ENCODE measurements at regions not wholly inside any gene's neighbourhood (a gene's known extent, or its start where the extent isn't known, plus 50 kb on each side); places are given as distances from the start of the nearest gene placed in this dataset.
"Not testable (repeated sequence)": the region's sequence is repeated elsewhere in the genome, so short reads cannot be mapped to it uniquely, and the experiment has no call there.

DNA sequence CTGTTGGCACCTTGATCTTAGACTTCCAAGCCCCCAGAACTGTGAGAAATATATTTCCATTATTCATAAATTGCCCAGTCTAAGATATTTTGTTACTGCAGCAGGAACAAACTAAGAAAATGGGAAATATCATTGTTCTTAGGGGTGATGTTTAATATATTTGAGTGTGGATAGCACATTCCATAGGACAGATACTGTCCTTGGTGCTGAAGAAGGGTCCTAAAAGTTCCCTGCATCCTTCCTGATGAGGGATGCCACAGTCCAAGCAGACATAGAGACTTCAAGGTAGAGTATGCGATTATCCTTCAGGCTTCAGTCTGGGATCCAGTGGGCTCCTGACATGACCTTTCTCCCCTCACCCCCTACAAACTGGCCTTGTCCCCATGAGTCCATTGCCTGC is 689.0 kb downstream of the TDRD15 start:
- no peak for DNase-seq

DNA sequence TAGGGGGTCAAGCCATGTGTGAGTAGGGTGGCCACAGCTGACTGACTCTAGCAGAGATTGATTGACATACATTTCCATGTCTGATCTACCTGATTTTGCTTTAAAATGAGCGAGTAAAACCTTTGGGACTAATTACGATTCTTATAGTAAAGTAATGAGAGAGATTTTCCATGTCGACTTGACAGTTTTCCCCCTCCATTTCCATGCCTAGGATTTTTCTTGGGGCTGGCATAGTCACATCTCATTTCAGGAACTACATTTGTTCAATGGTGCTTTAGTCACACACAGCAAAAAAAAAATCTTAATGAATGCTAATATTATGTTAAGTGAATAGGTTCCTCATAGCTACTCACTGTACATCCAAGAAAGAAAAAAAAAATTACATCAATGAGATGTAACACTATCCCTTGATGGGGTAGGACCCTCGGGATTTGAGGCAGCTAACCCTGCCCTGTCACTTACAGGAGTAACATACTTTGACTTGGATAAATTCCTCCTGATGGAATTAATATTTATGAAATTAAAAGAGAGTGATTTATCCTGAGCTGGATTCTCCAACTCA is 690.9 kb downstream of the TDRD15 start:
- DNase-seq: no peak

DNA sequence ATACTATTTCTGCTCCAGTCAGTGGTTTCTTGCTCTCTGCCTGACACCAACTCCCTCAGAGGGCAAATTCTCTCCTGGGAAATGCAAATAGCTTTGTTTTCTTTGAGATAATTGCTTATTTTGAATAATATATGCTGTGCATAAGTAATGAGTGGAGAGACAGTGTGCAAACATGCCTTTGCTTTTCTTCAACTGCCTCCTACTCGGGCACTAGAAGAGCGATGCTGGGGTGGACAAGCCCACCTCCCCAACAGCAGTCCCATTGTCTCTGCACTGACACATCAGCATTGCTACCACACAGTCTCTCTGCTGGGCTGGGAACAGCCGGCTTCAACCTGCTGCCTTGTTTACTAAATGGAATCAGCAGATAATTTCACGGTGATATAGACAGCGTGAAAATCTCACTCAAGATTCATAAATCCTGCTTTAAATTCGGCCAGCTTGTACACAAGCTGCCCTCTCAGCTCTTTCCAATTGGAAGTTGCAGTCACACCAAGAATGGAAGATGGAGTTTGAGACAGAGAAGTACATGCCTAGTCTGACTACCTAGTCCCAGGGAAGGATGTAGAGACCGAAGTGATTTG is 694.5 kb downstream of the TDRD15 start:
- DNase-seq: no peak

DNA sequence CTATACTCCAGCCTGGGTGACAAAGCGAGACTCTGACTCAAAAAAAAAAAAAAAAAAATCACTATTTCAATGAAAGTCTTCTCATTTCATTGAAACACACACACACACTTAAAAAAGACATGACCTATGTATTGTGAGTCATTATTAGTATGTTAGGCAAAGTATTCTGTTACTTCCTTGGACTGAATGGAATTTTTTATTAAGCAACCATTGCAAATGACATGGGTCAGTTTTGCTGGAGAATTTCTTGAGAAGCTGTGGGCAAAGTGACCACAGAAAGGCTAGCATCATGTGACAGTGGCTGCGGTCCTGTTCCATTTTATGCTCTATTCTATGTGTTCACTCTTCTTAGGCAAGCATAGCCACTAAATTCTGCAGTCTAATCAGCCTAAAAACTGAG is 695.7 kb downstream of the TDRD15 start:
- DNase-seq: no peak

DNA sequence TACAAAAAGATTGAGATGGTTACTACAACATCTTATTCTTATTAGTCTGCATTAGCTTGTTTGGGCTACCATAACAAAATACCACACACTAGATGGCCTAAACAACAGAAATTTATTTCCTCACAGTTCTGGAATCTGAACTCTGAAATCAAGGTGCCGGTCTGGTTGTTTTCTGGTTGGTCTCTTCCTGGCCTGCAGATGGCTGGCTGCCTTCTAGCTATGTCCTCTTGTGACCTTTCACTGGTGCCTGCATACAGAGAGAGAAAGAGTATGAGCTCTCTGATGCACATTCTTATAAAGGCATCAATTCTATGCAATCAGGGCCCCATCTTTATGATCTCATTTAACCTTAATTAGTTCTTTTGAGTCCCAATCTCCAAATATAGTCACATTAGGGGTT is 696.5 kb downstream of the TDRD15 start:
- DNase-seq: no peak

DNA sequence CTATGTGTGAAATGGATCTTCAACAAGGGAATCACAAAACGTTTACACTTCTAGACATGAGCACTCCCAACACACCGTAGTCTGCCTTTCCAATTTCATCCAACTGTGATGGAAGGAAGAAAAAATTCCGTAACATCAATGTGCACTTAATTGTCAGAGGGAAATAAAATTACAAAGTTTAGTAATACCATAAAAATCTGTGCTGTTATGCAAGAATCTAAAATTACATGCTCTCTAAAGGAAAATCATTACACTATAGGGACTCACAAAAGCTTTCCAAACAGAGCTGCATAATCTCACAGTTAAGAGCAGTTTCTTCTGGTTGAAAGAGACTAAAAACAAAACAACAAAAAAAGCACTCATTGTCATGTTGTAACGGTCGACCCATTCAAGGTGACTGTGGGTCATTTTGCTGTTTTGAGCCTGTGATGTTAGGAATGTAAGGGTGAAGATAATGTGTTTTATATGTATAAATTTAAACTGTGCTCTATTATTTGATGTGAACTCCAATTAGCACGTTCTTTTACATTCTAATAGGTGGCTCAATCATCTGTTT is 698.0 kb downstream of the TDRD15 start:
- no peak for DNase-seq

DNA sequence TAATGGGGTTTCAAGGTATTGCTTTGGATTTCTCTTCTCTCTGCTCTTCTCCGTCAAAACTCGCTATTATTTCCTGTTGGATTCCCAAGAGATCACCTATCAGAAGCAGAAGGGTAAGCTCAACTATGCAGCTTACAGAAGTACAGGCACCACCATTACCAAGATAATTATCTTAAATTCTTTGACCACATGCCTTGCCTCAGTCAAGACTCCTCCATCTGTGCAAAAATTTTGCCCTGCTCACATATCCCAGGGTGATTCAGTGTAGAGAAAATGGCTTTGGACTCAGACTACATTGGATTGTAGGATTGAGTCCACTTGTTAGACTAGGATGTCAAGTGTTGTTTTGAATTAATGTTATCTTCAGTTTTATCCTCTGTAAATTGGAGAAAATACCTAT is 698.7 kb downstream of the TDRD15 start:
- DNase-seq: no peak

DNA sequence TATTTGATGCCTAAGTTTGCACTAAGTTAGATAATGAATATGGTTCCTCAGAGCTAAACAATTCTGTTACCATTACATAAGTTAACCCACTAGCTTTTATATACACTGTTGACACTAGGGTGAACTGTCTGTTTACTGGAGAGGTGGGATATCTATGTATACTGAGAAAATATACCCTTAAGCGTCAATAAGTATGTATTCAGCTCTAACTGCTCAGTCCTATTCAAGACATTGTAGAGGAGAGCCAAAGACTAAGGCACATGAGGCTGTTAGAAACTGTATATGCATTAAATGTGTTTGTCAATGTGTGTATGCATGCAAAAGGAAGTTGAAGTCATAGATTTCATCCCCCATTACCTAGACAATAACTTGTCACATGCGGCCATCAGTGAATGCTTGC is 710.0 kb downstream of the TDRD15 start:
- DNase-seq: no peak

DNA sequence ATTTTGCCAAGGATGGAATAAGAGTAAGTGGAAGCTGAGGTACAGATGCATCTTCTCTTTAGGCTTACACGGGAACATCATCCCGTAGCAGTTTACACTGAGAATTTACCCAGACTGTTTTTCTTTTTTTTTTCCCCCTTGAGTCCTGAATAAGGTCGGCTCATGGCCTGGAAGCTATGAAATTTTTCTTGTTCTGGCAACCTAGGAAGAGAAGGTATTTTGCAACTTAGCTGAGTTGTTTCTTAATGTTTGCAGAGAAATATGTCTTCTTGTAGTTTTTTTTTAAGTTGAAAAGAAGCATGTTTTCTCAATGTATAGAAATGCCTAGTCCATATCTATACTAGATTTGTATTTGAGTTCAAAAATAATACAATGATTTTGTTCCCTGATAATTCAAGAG is 712.5 kb downstream of the TDRD15 start:
- no peak for DNase-seq

DNA sequence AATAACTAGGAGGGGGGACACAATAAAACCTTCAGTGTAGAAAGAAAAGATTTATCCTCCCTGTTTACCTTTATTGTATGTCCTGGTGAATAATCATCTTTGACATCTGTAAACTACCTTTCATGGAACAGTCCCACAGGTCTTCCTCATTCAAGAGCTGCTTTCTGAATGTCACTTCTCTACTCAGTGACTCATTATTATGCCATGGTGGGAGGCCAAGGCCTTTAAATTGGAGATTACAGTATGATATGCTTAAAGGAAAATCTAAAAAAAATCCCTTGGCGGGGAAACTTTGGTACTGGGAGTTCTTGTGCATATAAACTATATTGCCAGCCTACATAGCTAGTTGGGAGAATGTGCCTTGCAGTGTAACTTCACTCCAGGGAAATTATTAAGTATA is 713.0 kb downstream of the TDRD15 start:
- DNase-seq: no peak

DNA sequence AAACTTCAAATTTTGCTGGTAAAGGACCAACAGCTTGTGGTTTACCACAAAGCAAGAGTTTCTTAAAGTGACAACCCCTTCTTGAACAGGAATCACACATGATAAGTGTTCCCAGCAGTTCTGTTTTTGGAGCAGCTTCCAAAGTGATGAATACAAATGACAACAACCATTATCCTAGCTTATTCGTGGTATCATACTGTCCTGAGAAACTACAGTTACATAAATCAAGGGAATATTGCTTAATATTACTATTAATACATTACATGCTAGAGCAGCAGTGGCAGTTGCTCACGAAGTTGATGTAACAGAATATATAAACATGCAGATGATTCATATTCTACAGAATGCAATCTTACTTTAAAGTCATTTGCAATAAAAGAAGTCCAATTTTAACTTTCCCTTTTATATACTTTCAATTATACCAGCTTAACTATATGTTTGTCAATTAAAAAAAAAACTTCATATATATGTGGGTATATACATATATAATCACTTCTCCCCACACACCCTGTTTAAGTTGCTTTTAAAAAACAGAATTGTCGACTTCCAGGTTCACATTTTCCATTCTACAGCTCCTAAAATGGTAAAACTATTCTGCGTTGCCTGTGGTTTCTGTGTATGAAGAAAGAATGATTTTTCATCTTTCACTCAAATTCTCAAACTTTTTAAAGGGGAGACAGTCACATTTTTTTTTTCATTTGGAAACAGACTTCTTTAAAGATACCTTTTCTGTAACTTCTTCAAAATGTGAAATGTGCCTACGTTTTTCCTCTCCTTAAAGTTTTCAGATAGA is 713.6 kb downstream of the TDRD15 start:
- no peak for DNase-seq

DNA sequence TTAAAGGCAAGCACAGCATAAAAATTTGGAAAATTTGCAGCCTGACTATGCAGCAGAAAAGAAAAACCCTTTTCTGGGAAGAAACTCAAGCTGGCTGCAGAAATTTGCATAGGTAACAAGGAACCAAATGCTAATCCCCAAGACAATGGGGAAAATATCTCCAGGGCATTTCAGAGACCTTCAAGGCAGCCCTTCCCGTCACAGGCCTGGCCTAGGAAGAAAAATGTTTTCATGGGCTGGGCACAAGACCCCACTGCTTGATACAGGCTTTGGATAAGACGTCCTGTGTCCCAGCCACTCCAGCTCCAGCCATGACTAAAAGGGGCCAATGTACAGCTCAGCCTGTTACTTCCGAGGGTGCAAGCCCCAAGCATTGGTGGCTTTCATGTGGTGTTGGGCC is 717.6 kb downstream of the TDRD15 start:
- no peak for DNase-seq

DNA sequence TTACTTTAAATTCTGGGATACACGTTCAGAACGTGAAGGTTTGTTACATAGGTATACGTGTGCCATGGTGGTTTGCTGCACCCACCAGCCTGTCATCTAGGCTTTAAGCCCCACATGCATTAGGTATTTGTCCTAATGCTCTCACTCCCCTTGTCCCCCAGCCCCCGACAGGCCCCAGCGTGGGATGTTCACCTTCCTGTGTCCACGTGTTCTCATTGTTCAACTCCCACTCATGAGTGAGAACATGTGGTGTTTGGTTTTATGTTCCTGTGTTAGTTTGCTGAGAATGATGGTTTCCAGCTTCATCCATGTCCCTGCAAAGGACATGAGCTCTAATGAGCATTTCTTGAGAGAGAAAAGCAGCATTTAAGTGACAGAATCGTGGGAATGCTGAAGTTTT is 726.6 kb downstream of the TDRD15 start:
- not testable (repeated sequence) for DNase-seq

DNA sequence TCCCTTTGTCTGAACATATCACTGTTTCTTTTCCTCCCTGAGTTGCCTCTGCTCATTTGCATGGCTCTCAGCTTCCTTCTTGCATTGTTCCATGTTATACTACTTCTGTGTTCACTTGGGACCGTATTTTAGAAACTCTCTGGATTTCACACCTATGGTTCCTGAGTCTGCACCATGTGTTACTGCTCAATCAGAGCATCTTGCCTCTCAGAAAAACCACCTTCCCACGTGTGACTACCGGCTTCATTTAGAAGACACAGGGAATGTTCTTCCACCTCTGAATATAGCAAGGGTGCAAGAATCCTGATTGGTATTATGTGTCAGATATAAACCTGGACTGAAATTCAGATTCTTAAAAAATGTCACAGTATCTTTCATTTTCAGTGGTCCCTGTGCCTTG is 731.2 kb downstream of the TDRD15 start:
- no peak for DNase-seq

DNA sequence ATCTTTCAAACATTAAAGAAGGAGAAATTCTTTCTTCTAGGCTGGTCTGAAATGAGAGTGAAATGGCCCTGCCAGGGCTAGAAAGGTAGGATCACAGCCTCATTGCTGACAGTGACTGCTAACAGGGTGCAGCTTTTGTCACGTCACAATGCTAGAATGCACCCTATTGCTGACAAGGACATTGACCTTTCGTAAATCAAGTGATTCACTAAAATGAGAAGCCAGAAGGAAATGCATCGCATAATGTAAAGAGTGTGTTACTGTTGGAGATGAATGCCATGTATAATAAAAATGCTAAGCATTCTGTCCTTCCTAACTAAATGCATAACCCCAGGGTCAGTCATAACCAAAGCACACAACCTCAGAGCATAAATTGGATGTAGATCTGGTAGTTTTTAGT is 732.9 kb downstream of the TDRD15 start:
- no peak for DNase-seq

DNA sequence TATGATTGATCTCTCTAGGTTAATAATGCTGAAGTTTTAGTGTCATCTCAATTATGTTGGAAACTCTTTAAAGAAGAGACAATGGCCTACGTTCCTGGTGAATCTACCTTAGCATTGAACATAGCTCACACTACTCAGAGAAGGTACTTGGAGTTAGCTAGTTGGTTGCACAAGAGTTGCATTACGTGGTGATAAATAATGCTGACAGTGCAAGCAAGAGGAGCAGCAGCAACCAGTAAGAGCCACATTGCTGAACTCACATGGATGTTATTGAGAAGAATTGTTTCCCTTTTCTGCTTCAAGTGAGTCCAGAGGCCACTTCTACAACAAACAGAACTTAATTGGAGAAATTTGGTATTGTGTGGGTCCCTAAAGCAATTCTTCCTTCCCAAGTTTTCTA is 737.1 kb downstream of the TDRD15 start:
- no peak for DNase-seq

DNA sequence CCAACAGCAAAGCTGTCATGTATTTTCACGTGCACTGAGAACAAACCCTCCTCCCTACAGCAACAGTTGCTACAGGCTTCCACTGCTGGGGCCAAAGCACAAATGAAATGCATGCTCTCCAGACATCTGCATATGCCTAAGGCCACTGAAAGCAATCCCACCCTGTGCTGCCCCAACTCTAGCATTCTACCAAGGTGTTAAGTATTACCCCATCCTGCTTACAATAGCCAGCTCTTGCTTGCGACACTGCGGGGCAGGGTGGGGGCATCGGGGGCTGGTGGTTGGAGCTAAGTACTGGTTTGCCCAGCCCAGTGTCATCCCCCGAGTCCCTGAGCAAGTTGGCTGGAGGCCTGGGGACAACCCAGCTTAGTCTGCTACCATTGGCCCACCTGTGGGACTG is 742.5 kb downstream of the TDRD15 start:
- DNase-seq: no peak

DNA sequence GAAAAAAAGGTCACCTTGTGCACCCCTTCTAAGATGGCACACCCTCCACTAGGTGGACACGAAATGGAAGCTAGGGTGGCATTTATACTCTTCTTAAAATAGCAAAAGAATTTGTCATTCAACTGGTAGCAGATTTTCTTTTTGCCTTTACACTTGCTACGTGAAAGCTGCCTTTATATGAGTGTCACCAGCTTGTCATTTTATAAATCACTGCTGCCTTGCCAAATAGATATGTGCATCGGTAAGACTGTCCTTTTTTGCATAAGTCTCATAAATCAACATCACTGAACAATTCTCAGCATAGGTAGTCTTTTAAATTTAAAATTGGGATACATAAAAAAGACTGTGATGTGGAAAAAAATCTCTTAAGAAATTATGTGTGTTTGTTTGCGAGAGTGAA is 764.1 kb downstream of the TDRD15 start:
- DNase-seq: no peak

DNA sequence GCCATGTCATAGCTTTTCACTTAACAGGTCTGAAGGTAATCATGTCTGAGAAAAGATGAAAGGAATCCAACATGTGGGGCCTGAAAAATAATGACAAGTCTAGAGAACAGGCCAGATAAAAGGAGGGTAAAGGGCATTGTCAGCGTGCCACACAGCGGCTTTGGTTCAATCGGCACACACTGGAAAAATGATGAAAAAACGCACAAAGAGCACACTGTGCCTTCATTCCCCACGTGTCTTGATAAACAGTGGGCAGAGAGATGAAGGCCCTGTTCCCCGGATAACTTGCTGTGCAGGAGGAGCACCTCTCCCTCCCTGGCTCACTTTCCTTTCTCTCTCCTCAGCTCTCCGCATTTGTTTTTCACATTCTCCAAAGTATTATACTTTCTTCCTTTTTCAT is 766.3 kb downstream of the TDRD15 start:
- no peak for DNase-seq

DNA sequence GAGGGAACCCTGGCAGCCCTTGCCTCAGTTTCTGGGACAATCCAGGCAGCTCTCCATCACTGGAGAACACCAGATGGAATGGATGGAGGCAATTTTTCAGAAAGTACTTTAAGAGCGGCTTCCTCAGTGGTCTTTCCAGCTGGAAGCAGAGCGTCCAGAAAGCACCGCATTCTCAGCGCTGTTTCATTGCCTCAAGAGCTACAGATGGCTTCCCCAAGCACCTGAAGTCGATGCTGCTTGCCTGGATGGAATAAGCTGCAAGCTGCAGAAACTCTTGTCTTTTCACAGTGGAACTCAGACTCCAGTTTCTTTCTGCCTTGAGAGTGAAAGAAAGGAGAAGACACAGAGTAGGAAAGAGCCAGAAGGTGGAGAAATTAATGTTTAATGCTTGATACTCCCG is 766.9 kb downstream of the TDRD15 start:
- DNase-seq: no peak

DNA sequence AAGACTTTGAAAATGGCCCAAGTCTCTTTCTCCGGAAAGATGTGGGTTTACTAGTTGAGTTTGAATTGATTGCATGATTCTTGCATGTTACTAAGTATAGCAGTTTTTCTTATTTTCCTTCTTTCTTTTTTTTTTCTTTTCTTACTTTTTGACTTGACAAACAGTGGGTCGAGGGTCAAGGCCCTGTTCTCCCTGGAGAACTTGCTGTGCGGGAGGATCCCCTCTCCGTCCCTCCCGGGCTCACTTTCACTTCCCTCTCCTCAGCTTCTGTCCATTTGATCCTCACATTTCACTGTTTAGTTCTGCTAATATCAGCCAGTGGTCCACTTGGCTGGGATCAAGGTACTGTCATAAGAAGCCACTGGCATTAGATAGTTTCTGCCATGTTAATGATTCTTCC is 767.4 kb downstream of the TDRD15 start:
- DNase-seq: no peak

DNA sequence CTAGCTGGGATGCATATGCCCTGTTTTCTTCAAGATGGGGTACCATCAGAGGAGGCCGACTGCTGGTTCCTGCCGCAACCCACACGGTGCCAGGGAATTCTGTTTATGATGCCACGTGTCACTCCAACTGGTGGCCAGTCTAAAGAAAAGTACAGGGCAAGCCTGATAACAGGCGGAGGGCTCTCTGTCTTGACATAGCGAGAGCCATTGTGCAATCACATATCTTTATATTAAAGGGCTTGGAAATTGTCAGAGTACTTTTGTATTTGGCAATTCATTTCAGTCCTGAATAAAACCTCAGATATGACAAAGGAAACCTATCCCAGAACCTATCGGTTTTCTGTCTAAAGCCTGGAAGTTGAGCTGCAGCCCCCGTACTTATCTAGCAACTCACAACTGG is 768.4 kb downstream of the TDRD15 start:
- DNase-seq: no peak

DNA sequence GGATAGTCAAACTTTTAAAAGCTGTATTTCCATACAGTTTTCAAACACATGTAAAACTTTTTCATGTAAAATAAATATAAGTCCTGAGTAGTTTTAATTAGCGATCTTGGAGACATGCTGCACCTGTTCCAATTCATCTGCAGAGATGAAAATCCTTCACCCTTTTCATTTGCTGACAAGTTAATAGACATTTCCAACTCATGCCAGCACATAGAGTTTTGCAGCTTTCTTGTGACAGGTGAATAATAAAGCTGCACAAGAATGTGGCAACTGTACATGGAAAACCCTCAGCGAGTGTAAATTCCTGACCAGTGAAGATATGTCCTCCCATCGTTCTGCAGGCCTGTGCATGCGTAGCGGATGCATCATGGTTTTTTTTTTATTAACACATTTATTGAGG is 771.4 kb downstream of the TDRD15 start:
- no peak for DNase-seq

DNA sequence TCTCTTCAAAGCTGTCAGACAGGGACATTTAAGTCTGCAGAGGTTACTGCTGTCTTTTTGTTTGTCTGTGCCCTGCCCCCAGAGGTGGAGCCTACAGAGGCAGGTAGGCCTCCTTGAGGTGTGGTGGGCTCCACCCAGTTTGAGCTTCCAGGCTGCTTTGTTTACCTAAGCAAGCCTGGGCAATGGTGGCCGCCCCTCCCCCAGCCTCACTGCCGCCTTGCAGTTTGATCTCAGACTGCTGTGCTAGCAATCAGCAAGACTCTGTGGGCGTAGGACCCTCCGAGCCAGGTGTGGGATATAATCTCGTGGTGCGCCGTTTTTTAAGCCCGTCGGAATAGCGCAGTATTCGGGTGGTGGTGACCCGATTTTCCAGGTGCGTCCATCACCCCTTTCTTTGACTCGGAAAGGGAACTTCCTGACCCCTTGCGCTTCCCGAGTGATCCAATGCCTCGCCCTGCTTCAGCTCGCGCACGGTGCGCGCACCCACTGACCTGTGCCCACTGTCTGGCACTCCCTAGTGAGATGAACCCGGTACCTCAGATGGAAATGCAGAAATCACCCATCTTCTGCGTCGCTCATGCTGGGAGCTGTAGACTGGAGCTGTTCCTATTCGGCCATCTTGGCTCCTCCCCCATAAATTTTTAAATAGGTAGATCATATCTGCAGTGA is 785.1 kb downstream of the TDRD15 start:
- DNase-seq: not testable (repeated sequence)
